ENCODE measurements at regions not wholly inside any gene's neighbourhood (a gene's known extent, or its start where the extent isn't known, plus 50 kb on each side); places are given as distances from the start of the nearest gene placed in this dataset.
"Not testable (repeated sequence)": the region's sequence is repeated elsewhere in the genome, so short reads cannot be mapped to it uniquely, and the experiment has no call there.

GRCh38 chr14:37692680-37693079, 97.3 kb downstream of the TTC6 start:
- not testable (repeated sequence) for TF ChIP-seq EZH2 (IDR thresholded peaks at IDR 0.05; ENCODE audit: borderline replicate concordance, low read depth, low read length, poor library complexity, severe bottlenecking); CTCF (conservative IDR thresholded peaks at IDR 0.05; ENCODE audit: low read depth, low read length)
